GM23248 (cell line): ENCODE measurements at regions not wholly inside any gene's neighbourhood (a gene's known extent, or its start where the extent isn't known, plus 50 kb on each side); places are given as distances from the start of the nearest gene placed in this dataset.
A peak's percentile ranks its signal among the peaks of the same experiment; 100 is the strongest.

Source experiments
- DNase-seq: peaks from one replicate; pipeline ENCODE4 v3.0.0-alpha.2; 2015
- H2AFZ ChIP-seq: fragments of 200-600 bp; sonication (generic); 2 replicates; pipeline ENCODE4 v1.6.1; 2016; ENCODE audit warnings: antibody characterized with exemption
- H3F3A ChIP-seq: fragments of 200-600 bp; sonication (generic); 2 replicates; pipeline ENCODE4 v1.6.1; 2016; ENCODE audit warnings: mild to moderate bottlenecking, antibody characterized with exemption, mixed run types; ENCODE audit not compliant: insufficient read depth
- H3K27ac ChIP-seq: fragments of 200-600 bp; sonication (generic); 2 replicates; pipeline ENCODE4 v1.5.1; 2016; ENCODE audit warnings: mild to moderate bottlenecking
- H3K27me3 ChIP-seq: fragments of 200-600 bp; sonication (generic); replicated peaks from 2 replicates; pipeline ENCODE4 v1.6.1; 2016; ENCODE audit warnings: mild to moderate bottlenecking; ENCODE audit not compliant: insufficient read depth
- H3K36me3 ChIP-seq: fragments of 200-600 bp; sonication (generic); 2 replicates; pipeline ENCODE4 v1.6.1; 2016; ENCODE audit warnings: low read depth, mild to moderate bottlenecking
- H3K4me1 ChIP-seq: fragments of 200-600 bp; sonication (generic); 2 replicates; pipeline ENCODE4 v1.6.1; 2016; ENCODE audit warnings: mild to moderate bottlenecking; ENCODE audit not compliant: insufficient read depth
- H3K4me2 ChIP-seq: fragments of 200-600 bp; sonication (generic); one replicate; pipeline ENCODE4 v1.6.1; 2016; ENCODE audit warnings: mild to moderate bottlenecking; ENCODE audit not compliant: unreplicated experiment
- H3K4me3 ChIP-seq: fragments of 200-600 bp; sonication (generic); 2 replicates; pipeline ENCODE4 v1.5.1; 2016; ENCODE audit warnings: mild to moderate bottlenecking
- H3K79me2 ChIP-seq: fragments of 200-600 bp; sonication (generic); 2 replicates; pipeline ENCODE4 v1.6.1; 2016; ENCODE audit warnings: mild to moderate bottlenecking; ENCODE audit not compliant: insufficient read depth
- H3K9ac ChIP-seq: fragments of 200-600 bp; sonication (generic); 2 replicates; pipeline ENCODE4 v1.6.1; 2016; ENCODE audit warnings: mild to moderate bottlenecking
- H3K9me2 ChIP-seq: fragments of 200-600 bp; sonication (generic); 2 replicates; pipeline ENCODE4 v1.6.1; 2016; ENCODE audit warnings: mixed run types, mild to moderate bottlenecking, moderate library complexity; ENCODE audit not compliant: insufficient read depth
- H3K9me3 ChIP-seq: fragments of 200-600 bp; sonication (generic); one replicate; pipeline ENCODE4 v1.6.1; 2017; ENCODE audit warnings: low read depth
- H4K20me1 ChIP-seq: fragments of 200-600 bp; sonication (generic); 2 replicates; pipeline ENCODE4 v1.6.0; 2016; ENCODE audit not compliant: insufficient read depth
- EZH2 ChIP-seq: fragments of 200-600 bp; sonication (generic); IDR thresholded peaks from 2 replicates; pipeline ENCODE4 v1.6.1; 2018; ENCODE audit warnings: antibody characterized with exemption, mild to moderate bottlenecking; ENCODE audit not compliant: insufficient read depth, poor library complexity, severe bottlenecking
- EZH2phosphoT487 ChIP-seq: fragments of 200-600 bp; sonication (generic); IDR thresholded peaks from 2 replicates; pipeline ENCODE4 v1.6.1; 2018; ENCODE audit warnings: antibody characterized with exemption, moderate library complexity, mild to moderate bottlenecking, low read depth; ENCODE audit not compliant: insufficient read depth
- WGBS, 2 experiments: methylation state at CpG; one replicate each; pipeline ENCODE4 v1.1.6; 2015 to 2017; ENCODE audit warnings: low lambda C conversion rate in 2 of 2, low coverage in 1 of 2; ENCODE audit errors: missing lambda C conversion rate in 2 of 2; 5-methylcytosine and 5-hydroxymethylcytosine counted together
- in situ Hi-C: fragments of 300-500 bp; cut with MboI; formaldehyde crosslinking; loops from 2 replicates; pipeline ENCODE4 v1.15.0; 2020

GRCh38 chr1:226487921-226488320 is 60.6 kb upstream of the STUM start:
- DNase-seq, result peak; percentile 24
- peaks cover 40% of the 10 kb centered on the region for H3K27me3 ChIP-seq
- in situ Hi-C loops, result no loop called here
- no peaks in the 10 kb centered on the region for H3K4me1 ChIP-seq
- 21 to 32% methylated on average over 2 of the region's 2 CpGs for WGBS, 2 experiments
- H3K36me3 ChIP-seq, result no peaks in the 10 kb centered on the region
- H2AFZ ChIP-seq, result no peak overlapping the region
- H3K4me2 ChIP-seq, result no peak overlapping the region
- H3K4me3 ChIP-seq, result no peak overlapping the region
- TF ChIP-seq EZH2 (no peak), EZH2phosphoT487 (no peak)
- H4K20me1 ChIP-seq, result no peaks in the 10 kb centered on the region
- H3K27ac ChIP-seq, result no peak overlapping the region
- H3K9me2 ChIP-seq, result no peaks in the 10 kb centered on the region
- H3K9me3 ChIP-seq, result no peaks in the 10 kb centered on the region
- no peaks in the 10 kb centered on the region for H3F3A ChIP-seq
- no peak overlapping the region for H3K9ac ChIP-seq
- H3K79me2 ChIP-seq, result no peaks in the 10 kb centered on the region

GRCh38 chr1:226489718-226490425 is 58.7 kb upstream of the STUM start:
- Histone ChIP-seq H3K4me3 (no peak overlapping the region), H3K36me3 (no peaks in the 10 kb centered on the region), H2AFZ (no peak overlapping the region), H3K27me3 (peaks cover 25% of the 10 kb centered on the region), H3K27ac (no peak overlapping the region), H3K4me2 (no peak overlapping the region), H3K79me2 (no peaks in the 10 kb centered on the region), H3K9me2 (no peaks in the 10 kb centered on the region), H3F3A (no peaks in the 10 kb centered on the region), H3K9ac (no peak overlapping the region), H3K4me1 (no peaks in the 10 kb centered on the region), H4K20me1 (no peaks in the 10 kb centered on the region), H3K9me3 (no peaks in the 10 kb centered on the region)
- in situ Hi-C loops, result no loop called here
- WGBS, 2 experiments, result 46 to 50% methylated on average over 8 to 9 of the region's 9 CpGs
- DNase-seq, result no peak
- TF ChIP-seq EZH2 (no peak), EZH2phosphoT487 (no peak)

- H3K9me3 ChIP-seq, result no peaks in the 10 kb centered on the region
- H3K79me2 ChIP-seq, result no peaks in the 10 kb centered on the region
- no peaks in the 10 kb centered on the region for H3F3A ChIP-seq
- no peaks in the 10 kb centered on the region for H3K9me2 ChIP-seq
- H4K20me1 ChIP-seq, result no peaks in the 10 kb centered on the region
- DNase-seq, result no peak
- H3K4me3 ChIP-seq, result no peak overlapping the region
- in situ Hi-C loops, result no loop called here
- no peak overlapping the region for H3K4me2 ChIP-seq
- TF ChIP-seq EZH2, result no peak
- no peak overlapping the region for H2AFZ ChIP-seq
- no peak overlapping the region for H3K27ac ChIP-seq
- H3K4me1 ChIP-seq, result no peaks in the 10 kb centered on the region
- H3K27me3 ChIP-seq, result peaks cover 21% of the 10 kb centered on the region
- H3K36me3 ChIP-seq, result no peaks in the 10 kb centered on the region
- 38 to 50% methylated on average over 2 of the region's 2 CpGs for WGBS, 2 experiments
- no peak overlapping the region for H3K9ac ChIP-seq
These were observed 58.1 kb upstream of the STUM start for GRCh38 chr1:226490426-226490809.

- Histone ChIP-seq H3K79me2 (no peaks in the 10 kb centered on the region), H3K27me3 (peaks cover 12% of the 10 kb centered on the region), H4K20me1 (no peaks in the 10 kb centered on the region), H3F3A (no peaks in the 10 kb centered on the region), H2AFZ (no peak overlapping the region), H3K4me3 (no peak overlapping the region), H3K27ac (no peak overlapping the region), H3K9ac (no peak overlapping the region), H3K4me2 (no peak overlapping the region), H3K36me3 (no peaks in the 10 kb centered on the region), H3K4me1 (no peaks in the 10 kb centered on the region), H3K9me3 (no peaks in the 10 kb centered on the region), H3K9me2 (no peaks in the 10 kb centered on the region)
- no peak for DNase-seq
- in situ Hi-C loops, result no loop called here
- WGBS, 2 experiments, result 49 to 53% methylated on average over 4 of the region's 4 CpGs
- no peak for TF ChIP-seq EZH2
- no peak for TF ChIP-seq EZH2phosphoT487
These were observed 57.3 kb upstream of the STUM start for GRCh38 chr1:226491093-226491850.
